ENCODE measurements at regions not wholly inside any gene's neighbourhood (a gene's known extent, or its start where the extent isn't known, plus 50 kb on each side); places are given as distances from the start of the nearest gene placed in this dataset.

GRCh38 chr13:99448546-99448945, 52.7 kb upstream of the TM9SF2 start:
- Histone ChIP-seq H3K79me1 (ENCODE audit: low read length) (no peaks in the 10 kb centered on the region), H3K27me3 (ENCODE audit: insufficient read depth, low read length, poor library complexity) (no peaks in the 10 kb centered on the region), H3K4me2 (ENCODE audit: low read length) (no peak overlapping the region), H3K18ac (ENCODE audit: low read length) (no peak overlapping the region), H3K56ac (ENCODE audit: low read length) (no peak overlapping the region), H3K23ac (ENCODE audit: low read length) (no peak overlapping the region), H4K5ac (ENCODE audit: low read length) (no peak overlapping the region), H2AK5ac (ENCODE audit: low read length) (no peak overlapping the region), H3K4ac (ENCODE audit: low read depth, low read length) (no peak overlapping the region), H2BK15ac (replicated peaks; ENCODE audit: low read depth) (no peak overlapping the region), H3K9ac (ENCODE audit: low read length) (no peak overlapping the region), H3K4me3 (ENCODE audit: low read length) (no peak overlapping the region), H3K27ac (ENCODE audit: low read depth, low read length) (no peak overlapping the region), H4K8ac (ENCODE audit: low read depth, low read length) (no peak overlapping the region), H2BK5ac (ENCODE audit: low read length) (no peak overlapping the region), H3K36me3 (ENCODE audit: control insufficient read depth, insufficient read depth, low read length) (no peaks in the 10 kb centered on the region), H3K79me2 (ENCODE audit: control insufficient read depth, insufficient read depth, low read length) (no peaks in the 10 kb centered on the region), H3K4me1 (ENCODE audit: control insufficient read depth, low read depth, low read length) (no peaks in the 10 kb centered on the region), H2BK120ac (ENCODE audit: low read depth, low read length) (no peak overlapping the region)
- DNase-seq: no peak
- WGBS (ENCODE audit: extremely low coverage, insufficient coverage, low lambda C conversion rate): no CpG with 5 or more reads among the region's 5 CpGs

GRCh38 chr13:99450416-99450815, 50.9 kb upstream of the TM9SF2 start:
- H2BK120ac ChIP-seq (ENCODE audit: low read depth, low read length): no peak overlapping the region
- H2BK5ac ChIP-seq (ENCODE audit: low read length): no peak overlapping the region
- H3K56ac ChIP-seq (ENCODE audit: low read length): no peak overlapping the region
- no peaks in the 10 kb centered on the region for H3K79me1 ChIP-seq (ENCODE audit: low read length)
- H3K79me2 ChIP-seq (ENCODE audit: control insufficient read depth, insufficient read depth, low read length): no peaks in the 10 kb centered on the region
- no peak overlapping the region for H3K23ac ChIP-seq (ENCODE audit: low read length)
- H3K36me3 ChIP-seq (ENCODE audit: control insufficient read depth, insufficient read depth, low read length): no peaks in the 10 kb centered on the region
- H3K9ac ChIP-seq (ENCODE audit: low read length): no peak overlapping the region
- no peak for DNase-seq
- H4K5ac ChIP-seq (ENCODE audit: low read length): no peak overlapping the region
- no peak overlapping the region for H3K27ac ChIP-seq (ENCODE audit: low read depth, low read length)
- no peaks in the 10 kb centered on the region for H3K4me1 ChIP-seq (ENCODE audit: control insufficient read depth, low read depth, low read length)
- H2BK15ac ChIP-seq (replicated peaks; ENCODE audit: low read depth): no peak overlapping the region
- H3K4me3 ChIP-seq (ENCODE audit: low read length): no peak overlapping the region
- no peak overlapping the region for H3K18ac ChIP-seq (ENCODE audit: low read length)
- no peaks in the 10 kb centered on the region for H3K27me3 ChIP-seq (ENCODE audit: insufficient read depth, low read length, poor library complexity)
- no peak overlapping the region for H4K8ac ChIP-seq (ENCODE audit: low read depth, low read length)
- H3K4me2 ChIP-seq (ENCODE audit: low read length): no peak overlapping the region
- no peak overlapping the region for H2AK5ac ChIP-seq (ENCODE audit: low read length)
- no peak overlapping the region for H3K4ac ChIP-seq (ENCODE audit: low read depth, low read length)

All from mesendoderm (in vitro differentiated cells).